GM21526 (cell line): ENCODE measurements at regions not wholly inside any gene's neighbourhood (a gene's known extent, or its start where the extent isn't known, plus 50 kb on each side); places are given as distances from the start of the nearest gene placed in this dataset.

Experiments used
- ATAC-seq: cut with Tn5 transposase; IDR thresholded peaks from one replicate; pipeline ENCODE4 v1.9.1; 2021; ENCODE audit warnings: moderate library complexity; ENCODE audit not compliant: unreplicated experiment, low FRiP score

GRCh38 chr5:4420177-4420576 is 720.0 kb upstream of the ADAMTS16 start:
- no peak for ATAC-seq

- ATAC-seq, result no peak
Observed at GRCh38 chr5:4420681-4421080, 719.4 kb upstream of the ADAMTS16 start.

GRCh38 chr5:4422247-4422646 is 717.9 kb upstream of the ADAMTS16 start:
- no peak for ATAC-seq

GRCh38 chr5:4424895-4425294 is 715.2 kb upstream of the ADAMTS16 start:
- ATAC-seq, result no peak

- no peak for ATAC-seq
Observed at GRCh38 chr5:4440536-4440935, 699.6 kb upstream of the ADAMTS16 start.

- ATAC-seq, result no peak
Observed at GRCh38 chr5:4442221-4442620, 697.9 kb upstream of the ADAMTS16 start.

GRCh38 chr5:4447657-4448056 is 692.5 kb upstream of the ADAMTS16 start:
- no peak for ATAC-seq

- ATAC-seq, result no peak
Observed at GRCh38 chr5:4453655-4454054, 686.5 kb upstream of the ADAMTS16 start.

GRCh38 chr5:4479426-4479825 is 660.7 kb upstream of the ADAMTS16 start:
- ATAC-seq, result no peak

- no peak for ATAC-seq
Observed at GRCh38 chr5:4480528-4481349, 659.4 kb upstream of the ADAMTS16 start.

- ATAC-seq, result no peak
Observed at GRCh38 chr5:4487581-4487980, 652.5 kb upstream of the ADAMTS16 start.

- no peak for ATAC-seq
Observed at GRCh38 chr5:4511996-4512656, 628.0 kb upstream of the ADAMTS16 start.

- no peak for ATAC-seq
Observed at GRCh38 chr5:4513381-4513780, 626.7 kb upstream of the ADAMTS16 start.

- no peak for ATAC-seq
Observed at GRCh38 chr5:4514067-4514648, 626.0 kb upstream of the ADAMTS16 start.

- ATAC-seq, result no peak
Observed at GRCh38 chr5:4518903-4519672, 621.0 kb upstream of the ADAMTS16 start.

GRCh38 chr5:4520559-4520958 is 619.6 kb upstream of the ADAMTS16 start:
- ATAC-seq, result no peak

GRCh38 chr5:4523038-4523437 is 617.1 kb upstream of the ADAMTS16 start:
- no peak for ATAC-seq

- ATAC-seq, result no peak
Observed at GRCh38 chr5:4531756-4532704, 608.1 kb upstream of the ADAMTS16 start.

GRCh38 chr5:4532705-4533080 is 607.4 kb upstream of the ADAMTS16 start:
- ATAC-seq, result no peak
